HUDEP-2 (cell line): ENCODE measurements at regions not wholly inside any gene's neighbourhood (a gene's known extent, or its start where the extent isn't known, plus 50 kb on each side); places are given as distances from the start of the nearest gene placed in this dataset.
"Not testable (repeated sequence)": the region's sequence is repeated elsewhere in the genome, so short reads cannot be mapped to it uniquely, and the experiment has no call there.

Experiments used
- DNase-seq, 76 experiments: peaks; one replicate each; lab custom pipeline; 2025; ENCODE audit not compliant: unreplicated experiment in 76 of 76; lab: John Stamatoyannopoulos, UW

DNA sequence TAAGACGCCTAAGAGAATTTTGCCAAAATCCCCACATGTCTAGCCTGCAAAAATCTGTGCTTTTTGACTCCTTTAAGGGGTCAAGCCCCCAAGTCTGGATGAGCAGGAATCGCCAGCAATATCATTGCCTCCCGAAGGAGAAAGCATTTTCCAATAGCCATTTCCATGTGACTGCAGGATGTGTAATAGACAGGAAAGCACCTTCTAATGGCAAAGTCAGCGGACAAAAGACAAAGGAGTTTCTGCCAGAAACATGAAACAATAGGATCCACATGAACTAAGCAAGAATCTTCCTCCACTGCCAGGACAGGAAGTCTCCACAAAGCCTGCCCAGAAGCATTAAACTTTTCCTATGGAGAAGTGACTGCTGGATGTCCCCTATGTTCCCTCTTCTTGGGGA, 177.1 kb upstream of the PCSK5 start:
- DNase-seq = no peak

DNA sequence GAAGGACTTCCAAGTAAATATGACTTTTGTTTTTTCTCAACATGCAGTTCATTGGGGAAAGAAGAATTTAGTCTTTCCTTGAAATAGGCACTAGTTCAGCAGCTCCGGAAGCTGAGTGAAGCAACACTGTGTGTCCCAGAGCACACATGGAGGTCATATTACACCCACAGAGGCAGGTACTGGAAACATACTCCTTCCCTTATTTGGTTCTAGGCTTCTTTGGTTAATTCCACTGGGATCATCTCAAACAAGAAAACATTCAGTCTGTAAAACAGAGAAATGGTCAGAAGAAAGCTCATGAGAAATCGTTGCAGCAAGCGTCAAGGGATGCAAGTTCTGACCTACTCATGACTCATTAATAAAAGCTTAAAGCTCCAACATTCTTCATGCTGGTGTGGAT, 175.1 kb upstream of the PCSK5 start:
- DNase-seq = no peak

DNA sequence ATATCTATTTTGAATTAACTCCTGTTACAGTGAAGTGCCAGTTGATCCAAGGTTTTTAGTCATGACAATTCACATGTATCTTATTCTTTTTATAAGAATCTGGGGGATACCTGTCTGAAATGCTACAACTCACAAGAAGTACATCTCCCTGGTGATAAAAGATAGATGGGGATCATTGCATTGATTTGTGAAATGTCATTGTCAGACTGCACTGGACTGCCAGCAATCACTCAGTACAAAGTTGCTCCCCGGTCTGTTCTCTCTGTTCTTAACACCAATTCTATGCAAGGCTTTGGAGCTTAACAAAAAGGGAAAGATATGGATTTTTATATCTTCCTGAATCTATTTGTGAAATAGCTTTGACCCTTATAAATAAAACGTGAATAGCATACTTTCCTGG, 171.8 kb upstream of the PCSK5 start:
- DNase-seq = no peak

DNA sequence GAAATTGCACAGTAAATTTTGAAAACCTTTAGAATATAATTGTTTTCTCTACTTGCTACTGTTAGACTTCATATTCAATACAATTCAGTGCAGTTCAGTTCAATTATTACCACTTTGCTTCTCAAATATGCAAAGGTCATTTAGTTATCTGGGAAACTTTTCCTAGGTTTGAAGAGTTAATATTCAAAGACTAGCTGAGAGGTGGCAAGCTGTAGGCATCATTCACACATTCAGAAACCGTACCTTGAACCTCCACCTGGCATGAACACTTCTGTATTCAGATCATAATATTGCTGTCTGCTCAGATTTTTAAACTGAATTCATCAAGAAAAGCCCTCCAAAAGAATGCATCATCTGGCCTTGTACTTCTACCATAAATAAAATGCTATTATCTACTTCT, 162.1 kb upstream of the PCSK5 start:
- DNase-seq = no peak

DNA sequence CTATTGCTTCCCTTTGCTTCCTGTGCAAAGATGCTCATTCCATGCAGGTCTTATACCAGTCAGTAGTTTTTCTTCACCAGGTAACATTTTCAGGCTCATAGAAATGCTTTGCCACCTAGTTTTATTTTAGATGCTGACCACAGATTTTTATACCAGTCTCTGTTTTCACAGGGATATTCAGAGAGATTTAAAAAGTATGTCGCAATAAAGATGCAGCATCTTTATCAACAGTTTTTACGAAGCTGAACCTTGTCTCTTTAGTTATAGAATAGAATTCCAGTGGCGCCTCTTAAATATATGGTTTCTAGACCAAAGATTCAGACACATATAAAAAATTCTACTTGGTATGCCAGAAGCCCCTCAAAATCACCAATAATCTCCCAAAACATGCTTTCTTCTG, 155.7 kb upstream of the PCSK5 start:
- no peak for DNase-seq

DNA sequence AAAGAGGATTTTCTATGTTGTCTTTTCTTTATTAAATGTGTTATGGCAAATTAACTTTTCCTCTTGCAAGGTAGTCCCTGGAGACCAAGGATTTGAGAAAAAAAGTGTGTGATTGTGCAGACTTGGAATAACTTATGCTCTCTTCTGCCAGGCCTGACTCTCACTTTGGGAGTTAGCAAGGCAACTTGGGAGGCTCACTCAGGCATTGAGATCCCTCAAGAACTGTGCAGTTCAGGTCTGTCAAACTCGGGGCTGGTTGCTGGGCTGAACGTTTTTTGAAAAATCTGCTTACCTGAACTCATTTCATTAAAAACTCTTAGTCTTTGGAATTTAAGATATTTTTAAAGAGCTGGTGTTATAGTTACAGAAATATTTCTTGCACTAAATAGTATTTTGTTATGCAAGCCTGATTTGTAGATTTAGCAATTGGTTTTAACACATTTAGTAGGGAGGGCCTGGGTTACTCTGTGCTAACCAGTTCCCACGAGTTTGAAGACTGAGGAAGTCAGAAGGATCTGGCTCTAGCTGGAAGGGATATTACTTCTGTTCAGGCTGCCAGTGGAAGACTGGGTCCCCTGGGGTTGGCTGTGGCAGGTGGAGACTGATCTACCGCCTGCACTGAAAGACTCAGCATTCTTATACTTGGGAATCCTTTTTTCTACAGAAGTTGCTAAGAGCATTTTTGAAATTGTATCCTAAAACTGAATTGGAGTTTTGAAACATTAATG, 150.4 kb upstream of the PCSK5 start:
- no peak for DNase-seq

DNA sequence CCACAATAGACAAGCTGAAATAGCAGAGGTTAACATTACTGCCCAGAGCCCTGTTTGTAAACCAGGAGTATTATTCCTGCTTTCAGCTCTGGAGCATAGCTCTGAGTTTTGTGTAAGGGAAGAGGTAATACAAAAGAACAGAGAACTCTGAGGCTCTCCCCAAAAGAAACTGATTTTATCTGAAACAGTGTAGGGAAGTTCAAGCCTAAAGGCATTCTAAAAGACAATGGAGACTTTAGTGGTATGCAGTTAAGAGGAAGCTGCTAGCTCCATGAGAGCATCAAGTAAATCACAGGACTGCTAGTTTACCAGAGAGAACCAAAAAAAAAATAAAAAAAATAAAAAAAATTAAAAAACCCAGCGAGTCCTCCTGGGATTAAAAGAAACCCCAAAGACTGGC, 146.6 kb upstream of the PCSK5 start:
- DNase-seq = no peak

DNA sequence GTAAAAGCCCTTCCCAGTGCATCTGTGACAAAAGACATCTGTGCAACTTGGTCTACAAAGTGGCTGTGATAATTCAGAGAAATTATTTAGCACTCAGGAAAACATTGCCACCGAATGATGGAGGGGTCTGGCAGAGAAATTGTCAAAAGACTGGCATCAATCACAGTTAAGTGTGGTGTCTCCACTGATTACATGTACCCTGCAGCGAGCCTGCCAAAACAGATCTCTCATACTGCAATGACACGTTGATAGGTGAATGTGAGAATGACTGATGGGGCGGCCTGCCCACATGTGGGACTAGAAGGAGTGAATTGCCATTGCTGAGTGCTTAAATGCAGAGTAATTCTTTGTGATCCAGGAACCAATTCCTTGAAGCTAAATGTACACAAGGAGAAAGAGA, 136.4 kb upstream of the PCSK5 start:
- no peak for DNase-seq

DNA sequence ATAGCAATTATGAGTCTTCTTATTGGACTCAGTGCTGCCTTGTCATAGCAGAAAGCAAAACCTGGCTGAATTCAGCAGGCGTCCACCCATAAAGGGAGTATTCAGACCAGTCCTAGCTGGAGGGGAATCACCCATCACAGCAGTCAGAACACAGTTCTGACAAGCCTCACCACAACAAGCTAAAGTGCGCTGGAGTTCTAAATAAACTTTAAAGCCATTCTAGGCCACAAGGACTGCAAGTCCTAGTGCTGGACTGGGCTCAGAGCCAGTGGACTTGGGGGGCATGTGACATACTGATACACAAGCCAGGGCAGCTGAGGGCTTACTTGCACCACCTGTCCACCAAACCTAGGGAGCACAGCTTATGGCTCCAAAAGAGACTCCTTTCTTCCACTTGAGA, 115.3 kb upstream of the PCSK5 start:
- DNase-seq = no peak

DNA sequence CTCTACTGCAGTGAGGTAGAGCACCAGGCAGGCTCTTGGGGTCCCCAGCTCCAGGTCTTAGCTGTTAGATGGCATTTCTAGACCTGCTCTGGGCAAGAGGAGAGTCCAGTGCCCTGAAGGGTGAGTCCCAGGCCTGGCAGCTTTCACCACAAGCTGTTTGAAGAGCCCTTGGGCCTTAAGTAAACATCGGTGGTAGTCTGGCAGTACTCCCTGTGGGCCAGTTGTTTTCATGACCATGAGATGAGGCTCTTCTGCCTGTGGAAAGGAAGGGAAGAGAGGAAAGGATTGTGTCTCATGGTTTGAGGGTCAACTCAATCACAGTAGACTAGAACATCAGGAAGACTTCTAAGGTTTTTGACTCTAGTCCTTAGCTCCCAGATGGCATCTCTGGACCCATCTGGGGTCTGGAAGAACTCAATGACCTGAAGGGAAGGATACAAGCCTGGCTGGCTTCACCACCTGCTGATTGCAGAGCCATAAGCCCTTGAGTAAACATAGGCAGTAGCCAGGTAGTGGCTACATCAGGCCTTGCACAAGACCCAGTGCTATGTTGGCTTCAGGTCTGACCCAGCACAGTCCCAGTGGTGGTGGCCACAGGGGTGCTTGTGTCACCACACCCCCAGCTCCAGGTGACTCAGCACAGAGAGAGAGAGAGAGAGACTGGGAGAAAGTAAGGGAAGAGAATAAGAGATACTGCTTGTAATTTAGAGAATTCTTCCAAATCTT, 114.3 kb upstream of the PCSK5 start:
- DNase-seq = no peak

DNA sequence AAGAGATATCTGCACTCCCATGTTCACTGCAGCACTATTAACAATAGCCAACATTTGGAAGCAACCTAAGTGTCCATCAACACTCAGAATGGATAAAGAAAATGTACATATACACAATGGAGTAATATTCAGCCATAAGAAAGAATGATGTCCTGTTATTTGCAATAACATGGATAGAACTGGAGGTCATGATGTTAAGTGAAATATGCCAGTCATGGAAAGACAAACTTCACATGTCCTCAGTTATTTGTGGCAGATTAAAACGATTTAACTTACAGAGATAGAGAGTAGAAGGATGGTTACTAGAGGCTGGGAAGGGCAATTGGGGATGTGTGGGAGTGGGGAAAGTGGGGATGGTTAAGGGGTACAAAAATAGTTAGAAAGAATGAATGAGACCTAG, 110.3 kb upstream of the PCSK5 start:
- DNase-seq = no peak

DNA sequence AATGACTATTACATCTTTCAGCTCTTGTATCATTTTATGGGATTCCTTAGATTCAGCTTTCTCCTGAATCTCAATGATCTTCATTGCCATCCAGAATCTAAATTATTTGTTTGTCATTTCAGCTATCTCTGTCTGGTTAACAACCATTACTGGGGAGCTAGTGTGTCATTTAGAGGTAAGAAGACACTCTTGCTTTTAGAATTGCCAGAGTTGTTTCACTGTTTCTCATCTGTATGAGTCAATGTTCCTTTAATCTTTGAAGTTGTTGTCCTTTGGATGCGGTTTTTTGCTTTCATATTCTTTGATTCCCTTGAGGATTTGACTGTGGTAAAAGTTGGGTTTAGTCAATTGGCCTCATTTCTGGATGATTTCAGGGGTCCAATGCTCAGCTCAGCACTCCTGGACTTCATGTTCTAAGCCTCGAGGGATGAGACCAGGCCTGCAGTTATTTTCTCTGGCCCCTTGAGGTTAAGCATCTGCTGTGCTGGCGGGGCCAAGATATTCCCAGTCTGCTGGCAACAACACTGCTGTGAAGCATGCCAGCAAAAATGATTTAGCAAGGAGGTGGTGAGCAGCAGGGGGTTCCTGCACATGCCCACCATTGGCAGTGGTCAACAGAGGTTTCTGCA, 102.4 kb upstream of the PCSK5 start:
- DNase-seq = no peak

DNA sequence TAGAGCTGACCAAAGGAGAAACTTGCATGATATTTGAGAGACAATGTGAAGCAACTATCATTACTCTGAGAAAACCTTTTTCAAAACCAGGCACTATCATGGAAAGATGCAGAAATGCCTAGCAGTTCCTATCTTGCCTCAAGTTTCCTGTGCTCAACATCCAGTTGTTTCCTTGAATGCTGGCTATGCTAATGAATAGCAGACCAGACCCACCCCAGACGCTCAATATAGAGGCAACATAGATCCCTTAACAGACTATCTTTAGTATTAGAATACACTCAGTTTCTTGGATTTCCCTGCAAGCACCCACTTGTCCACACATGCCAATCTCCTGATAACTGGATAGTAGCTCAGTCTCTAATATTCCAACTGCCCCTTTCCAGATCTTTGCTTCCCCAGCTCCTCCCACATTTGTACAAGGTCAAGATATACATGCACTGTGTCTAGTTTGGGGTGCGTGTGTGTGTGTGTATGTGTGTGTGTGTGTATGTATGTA, 93.3 kb upstream of the PCSK5 start:
- no peak for DNase-seq

DNA sequence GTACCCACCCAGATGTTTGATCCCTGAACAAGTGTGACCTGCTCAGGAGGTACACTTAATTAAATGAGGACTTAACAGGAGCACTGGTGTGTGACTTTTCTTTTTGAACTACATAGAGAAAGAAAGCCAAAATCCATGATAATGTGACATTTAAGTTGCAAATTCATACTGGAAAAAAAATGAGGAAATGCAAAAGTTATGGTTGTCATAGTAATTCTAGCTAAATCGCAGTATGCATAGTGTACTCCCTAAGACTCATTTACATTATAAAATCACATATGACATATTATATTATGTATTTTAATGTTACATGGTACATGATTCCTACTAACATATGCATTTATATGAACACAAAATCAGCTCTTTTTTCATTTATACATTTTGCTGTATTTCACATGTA, 92.0 kb upstream of the PCSK5 start:
- DNase-seq = no peak

DNA sequence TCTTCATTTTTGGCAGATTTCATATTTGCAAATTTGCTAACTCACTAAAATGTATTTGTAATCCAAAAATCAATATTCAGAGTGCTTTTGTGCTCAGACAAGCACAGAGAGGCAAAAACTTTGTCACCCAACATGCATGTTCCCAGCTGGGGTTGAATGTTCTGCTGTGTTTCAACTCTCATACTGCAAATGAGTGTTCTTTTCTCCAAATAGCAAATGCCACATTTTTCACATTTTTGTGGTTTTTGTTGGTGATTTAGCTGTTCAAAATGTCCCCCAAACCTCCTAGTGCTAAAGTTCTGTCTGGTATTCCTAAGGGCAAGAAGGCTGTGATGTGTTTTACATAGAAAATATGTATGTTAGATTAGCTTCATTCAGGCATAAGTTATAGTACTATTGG, 87.3 kb upstream of the PCSK5 start:
- no peak for DNase-seq

DNA sequence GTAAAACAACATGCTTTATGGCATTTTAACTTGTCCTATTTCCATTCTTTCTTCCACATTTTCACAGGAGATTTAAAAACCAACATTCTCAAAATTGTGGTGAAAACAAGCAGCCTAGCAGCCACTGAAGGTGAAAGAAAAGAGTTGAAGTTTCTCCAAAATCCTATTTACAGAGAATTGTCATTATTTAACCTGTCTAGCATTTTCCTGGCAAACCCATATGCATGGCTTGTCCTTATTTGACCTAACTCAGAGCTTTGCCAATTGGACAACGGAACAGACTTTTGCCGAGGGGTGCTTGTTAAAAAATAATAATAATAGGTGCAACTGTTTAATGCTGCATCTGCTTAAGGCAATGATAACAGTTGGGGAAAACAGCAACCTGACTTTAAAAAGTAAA, 80.4 kb upstream of the PCSK5 start:
- no peak for DNase-seq

DNA sequence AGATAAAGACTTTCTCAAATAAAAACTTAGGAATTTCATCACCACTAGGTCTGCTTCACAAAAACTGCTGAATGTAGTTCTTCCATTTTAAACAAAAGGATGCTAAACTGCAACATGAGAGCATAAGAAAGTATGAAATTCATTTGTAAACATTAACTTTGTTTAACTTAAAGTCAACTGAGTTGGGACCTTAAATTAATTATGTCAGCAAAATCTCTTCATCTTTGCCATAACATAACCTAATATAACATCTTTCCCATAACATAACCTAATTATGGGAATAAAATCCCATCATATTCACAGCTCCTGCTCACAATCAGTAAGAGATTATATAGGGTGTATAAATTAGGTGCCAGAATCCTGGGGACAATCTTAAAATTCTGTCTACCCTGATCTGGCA, 78.8 kb upstream of the PCSK5 start:
- DNase-seq = no peak

DNA sequence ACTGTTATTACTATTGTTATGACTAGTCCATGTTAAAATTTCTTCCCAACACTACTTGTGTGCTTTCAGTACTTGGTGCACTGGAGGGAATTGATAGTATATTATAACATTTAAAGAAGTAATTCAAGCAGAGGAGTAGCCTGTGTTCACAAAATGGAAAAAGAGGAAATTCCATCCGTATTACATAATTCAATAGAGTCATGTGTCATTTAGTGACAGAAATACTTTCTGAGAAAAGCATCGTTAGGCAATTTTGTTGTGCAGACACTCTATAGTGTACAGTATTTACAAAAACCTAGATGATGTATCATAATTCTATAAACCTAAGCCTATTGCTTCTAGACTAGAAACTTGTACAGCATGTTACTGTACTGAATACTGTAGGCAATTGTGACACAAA, 78.3 kb upstream of the PCSK5 start:
- DNase-seq = no peak

DNA sequence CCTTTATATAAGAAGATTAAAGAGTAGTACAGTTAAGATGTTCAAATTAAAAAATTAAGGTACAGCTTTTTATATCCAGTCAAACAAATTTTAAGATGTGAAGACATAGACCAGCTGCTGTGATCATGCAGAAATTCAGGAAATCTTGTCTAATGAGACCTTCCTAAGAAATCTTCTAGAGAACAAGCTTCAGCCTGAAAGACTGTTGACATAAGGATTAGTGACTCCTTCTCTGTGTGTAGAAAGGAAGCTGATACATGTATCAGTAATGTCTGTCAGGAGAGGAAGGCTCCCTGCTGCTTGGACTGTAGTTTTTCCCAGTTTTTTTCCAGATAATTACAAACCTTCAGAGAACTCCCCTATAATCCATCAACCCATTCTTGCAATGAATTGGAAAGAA, 75.8 kb upstream of the PCSK5 start:
- no peak for DNase-seq

DNA sequence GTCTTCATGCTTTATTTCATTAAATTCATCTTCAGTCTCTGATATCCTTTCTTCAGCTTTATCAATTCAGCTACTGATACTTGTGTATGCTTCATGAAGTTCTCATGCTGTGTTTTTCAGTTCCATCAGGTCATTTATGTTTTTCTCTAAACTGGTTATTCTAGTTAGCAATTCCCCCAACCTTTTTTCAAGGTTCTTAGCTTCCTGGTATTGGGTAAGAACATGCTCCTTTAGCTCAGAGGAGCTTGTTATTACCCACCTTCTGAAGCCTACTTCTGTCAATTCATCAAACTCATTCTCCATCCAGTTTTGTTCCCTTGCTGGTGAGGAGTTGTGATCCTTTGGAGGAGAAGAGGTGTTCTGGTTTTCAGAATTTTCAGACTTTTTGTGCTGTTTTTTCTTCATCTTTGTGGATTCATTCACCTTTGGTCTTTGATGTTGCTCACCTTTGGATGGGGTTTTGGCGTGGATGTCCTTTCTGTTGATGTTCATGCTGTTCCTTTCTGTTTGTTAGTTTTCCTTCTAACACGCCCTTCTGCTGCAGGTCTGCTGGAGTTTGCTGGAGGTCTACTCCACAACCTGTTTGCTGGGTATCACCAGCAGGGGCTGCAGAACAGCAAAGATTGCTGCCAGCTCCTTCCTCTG, 69.9 kb upstream of the PCSK5 start:
- not testable (repeated sequence) for DNase-seq

DNA sequence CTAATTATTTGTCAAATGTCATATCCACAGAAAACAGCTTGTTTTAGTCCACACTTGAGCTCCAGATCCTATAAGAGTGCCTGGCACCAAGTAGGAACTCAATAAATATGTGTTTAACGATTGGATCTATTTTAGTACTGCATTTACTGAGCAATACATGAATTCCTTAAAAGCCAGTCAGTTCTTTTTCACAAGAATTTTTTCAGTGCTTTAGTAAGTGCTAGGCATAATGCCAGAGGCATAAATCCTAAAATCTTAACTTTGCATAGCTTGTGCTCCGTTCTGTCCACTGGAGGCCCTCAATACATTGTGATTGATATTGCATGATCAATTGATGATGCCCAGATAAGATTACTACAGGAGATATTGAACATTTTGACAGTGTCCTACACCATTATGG, 67.3 kb upstream of the PCSK5 start:
- DNase-seq = no peak
